GM19328 (cell line): ENCODE measurements at regions not wholly inside any gene's neighbourhood (a gene's known extent, or its start where the extent isn't known, plus 50 kb on each side); places are given as distances from the start of the nearest gene placed in this dataset.
"Not testable (repeated sequence)": the region's sequence is repeated elsewhere in the genome, so short reads cannot be mapped to it uniquely, and the experiment has no call there.

Experiments
- ATAC-seq: cut with Tn5 transposase; IDR thresholded peaks from one replicate; pipeline ENCODE4 v1.9.1; 2021; ENCODE audit warnings: mild to moderate bottlenecking, moderate library complexity; ENCODE audit not compliant: unreplicated experiment

DNA sequence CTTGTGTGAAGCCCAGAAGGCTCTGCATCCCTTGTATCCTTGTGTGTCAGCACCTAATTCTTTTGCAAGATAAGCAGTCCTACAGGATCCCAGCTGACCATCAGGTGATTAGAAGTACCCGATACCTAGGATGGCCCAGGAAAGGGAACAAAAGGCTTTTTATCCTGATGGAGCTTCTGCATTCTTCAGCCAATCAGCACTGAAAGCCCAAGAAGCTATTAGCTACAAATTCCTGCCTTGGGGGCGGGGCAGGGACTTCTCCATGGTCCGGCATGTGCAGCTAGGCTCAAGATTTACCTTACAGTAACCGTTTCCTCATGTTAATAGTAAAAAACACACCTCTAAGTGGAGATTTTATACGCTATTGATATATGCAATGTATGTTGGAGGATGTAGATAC, 264.6 kb upstream of the THUMPD2 start:
- ATAC-seq: no peak

DNA sequence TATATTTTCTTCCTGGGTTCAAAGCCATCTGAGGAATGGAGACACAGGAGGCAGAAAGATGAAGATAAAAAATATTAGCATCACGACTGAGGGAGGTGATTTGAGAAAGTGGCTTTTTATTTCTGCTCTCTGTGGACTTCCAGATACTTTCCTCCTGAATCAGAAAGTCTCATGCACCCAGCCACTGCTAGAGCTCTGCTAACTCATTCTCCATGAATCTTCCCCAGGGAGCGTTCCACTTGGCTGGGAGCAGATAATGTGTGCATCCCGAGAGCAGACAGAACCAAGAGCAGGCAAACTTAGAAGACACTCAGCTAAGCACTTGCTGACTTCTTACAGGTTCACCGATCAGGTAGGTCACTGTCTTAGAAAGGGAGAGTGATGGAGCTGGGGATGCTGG, 264.1 kb upstream of the THUMPD2 start:
- ATAC-seq: no peak

DNA sequence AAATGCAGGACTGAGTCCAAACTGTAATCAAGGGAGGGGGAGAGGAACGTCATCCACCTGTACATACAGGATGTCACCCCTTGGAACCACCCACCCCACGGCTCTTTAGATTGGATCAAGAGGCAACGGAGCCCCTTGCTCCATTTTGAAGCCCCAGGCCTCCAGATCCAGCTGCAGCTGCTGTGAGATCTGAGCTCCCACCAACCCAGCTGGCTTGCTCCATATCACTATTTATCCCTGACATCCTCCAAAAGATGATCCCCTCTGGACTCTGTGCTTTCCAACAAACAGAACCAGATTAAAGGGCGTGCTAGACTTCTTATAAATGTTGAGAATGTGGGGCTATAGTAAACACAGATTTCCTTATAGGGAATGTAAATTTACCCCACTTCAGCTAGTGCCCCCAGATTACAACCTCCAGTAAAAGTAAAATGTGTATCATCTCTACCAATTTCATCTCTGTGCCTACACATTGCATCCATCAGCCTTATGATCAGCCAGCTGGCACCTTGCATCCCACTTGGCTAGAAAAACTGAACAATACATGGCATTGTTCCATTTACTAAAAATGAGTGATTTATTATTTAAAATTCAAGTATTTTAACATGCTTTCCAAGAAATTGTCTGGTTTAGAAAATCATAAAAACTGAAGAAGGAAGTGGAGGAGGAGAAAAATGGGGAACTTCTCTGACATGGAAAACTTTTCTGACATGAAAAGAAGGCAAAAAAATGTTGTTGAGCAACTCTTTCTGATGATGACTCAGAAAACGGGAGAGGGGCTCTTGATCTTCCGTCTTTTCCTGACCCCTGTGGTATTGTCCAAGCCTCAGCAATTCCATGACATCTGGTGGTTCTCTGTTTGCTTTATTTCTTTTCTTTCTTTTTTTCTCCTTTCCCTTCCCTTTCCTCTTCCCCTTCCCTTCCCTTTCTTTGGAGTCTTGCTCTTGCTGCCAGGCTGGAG, 262.6 kb upstream of the THUMPD2 start:
- no peak for ATAC-seq

DNA sequence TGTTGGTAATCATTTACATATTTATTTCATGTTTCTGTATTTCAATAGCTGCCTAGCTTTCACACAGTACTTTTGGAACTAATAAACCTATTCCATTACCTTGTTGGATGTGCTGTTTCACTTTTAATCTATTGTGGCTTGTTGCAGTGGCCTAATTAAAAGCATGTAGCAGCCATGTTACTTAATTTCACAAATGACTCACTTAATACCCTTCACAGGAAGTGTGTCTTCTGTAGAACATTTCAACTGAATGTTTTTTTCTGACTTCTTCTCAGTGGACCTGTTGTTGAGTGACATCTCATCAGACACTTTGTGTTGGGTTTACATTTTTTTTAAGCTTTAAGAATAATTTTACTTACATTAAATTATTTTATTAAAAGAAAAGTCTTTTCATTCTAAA, 260.5 kb upstream of the THUMPD2 start:
- no peak for ATAC-seq

DNA sequence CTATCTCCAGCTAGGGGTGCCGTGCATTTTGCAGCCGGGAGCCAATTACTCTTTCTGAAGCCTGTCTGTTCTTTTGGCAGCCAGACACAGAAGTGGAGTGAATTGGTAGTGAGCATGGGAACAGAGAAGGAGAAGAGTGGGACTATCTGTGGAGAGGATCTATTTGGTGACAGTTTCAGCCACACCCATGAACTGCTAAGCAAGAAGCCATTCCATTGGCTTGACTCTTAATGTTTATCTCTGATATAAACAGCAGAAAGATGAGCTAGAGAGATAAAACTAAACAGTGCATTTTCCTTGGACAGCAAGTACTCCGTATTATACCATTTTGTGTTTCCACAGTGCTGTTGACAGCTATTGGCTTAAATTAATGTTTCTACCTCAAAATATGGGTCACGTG, 259.6 kb upstream of the THUMPD2 start:
- ATAC-seq: no peak

DNA sequence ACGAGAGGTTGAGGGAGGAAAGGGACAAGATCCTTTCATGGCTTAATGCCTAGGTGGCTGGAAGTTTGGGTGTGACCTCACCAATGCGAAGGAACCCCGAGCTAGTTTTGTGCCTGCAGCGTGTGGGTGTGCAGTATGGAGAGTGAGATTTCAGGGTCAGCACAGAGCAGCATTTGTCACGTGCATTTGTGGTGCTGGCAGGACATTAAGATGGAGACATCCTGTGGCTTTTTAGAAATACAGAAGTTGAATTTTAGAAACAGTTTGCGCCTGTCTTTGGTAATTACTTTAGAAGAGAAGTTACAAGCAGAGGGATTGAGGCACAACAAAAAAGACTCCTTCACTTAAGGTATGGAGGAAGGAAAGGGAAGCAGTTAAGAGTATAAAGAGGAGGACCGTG, 258.2 kb upstream of the THUMPD2 start:
- ATAC-seq: no peak

DNA sequence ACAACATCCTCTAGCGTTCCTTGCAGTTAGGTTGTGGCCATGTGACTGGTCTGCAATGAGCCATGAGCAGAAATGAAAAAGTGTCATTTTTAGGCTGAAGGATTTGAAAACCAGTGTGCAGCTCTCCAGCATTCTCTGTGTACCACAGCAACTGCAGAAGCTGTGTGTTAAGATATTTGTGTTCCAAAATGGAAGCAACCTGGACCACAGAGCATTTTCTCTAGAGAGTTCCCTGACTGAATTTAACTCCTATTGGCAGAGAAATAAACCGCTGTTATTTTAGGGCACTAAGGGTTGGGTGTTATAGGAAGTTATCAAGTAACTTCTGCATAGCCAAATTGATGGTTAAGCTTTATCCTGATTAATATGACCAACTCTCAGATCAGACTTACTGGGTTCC, 257.2 kb upstream of the THUMPD2 start:
- ATAC-seq: no peak

DNA sequence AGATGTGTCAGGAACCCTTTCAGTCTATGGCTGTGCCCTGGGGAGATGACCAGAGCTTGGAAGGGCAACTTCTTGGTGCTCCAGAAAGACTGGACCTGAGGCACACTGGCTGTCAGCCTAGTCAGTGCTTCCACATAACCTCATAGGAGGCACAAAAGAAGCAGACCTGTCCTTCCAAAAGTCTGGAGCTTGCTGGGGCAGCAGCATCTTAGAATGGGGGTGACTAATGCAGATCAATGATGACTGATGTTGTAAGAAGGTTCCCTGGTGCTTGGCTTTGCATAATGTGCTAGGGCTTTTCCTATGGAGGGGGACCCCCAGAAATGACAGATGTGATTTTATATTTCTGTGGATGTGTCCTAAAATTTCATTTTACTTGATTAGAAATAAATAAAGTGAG, 255.7 kb upstream of the THUMPD2 start:
- no peak for ATAC-seq

DNA sequence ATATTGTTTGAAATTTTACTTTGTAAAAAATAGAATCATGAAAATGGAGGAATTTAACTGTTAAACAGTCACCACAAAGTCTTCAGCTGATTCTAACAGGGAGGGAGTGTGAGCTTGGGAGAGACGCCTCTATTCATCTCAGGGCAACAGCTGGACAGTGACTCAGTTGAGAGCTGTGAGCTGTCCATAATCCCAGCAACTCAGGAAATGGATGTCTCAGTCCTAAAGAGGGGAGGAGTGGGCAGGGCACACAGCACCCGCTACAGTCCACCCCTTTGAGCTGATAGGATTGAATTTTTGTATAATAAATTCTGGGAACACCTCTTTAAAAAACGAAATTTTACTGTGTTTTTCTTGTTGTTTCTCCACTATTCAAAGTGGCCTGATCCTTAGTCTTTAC, 255.1 kb upstream of the THUMPD2 start:
- no peak for ATAC-seq

DNA sequence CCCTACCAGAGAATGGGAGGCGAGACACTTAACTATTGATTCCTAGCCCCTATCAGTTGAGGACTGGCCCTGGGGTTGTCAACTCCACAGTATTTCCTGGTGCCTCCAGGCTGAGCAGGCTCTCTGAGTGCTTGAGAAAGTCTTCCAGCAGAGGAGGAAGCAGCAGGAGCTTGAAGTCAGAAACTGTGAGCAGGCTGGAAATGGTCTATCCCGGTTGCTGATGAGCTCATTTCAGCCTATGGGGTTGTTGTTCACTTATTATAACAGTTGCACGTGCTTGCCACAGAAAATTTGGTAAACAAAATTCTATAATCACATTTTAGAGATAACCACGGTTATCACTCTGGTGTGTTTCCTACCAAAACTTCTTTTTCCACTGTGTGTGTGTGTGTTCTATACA, 254.7 kb upstream of the THUMPD2 start:
- no peak for ATAC-seq

DNA sequence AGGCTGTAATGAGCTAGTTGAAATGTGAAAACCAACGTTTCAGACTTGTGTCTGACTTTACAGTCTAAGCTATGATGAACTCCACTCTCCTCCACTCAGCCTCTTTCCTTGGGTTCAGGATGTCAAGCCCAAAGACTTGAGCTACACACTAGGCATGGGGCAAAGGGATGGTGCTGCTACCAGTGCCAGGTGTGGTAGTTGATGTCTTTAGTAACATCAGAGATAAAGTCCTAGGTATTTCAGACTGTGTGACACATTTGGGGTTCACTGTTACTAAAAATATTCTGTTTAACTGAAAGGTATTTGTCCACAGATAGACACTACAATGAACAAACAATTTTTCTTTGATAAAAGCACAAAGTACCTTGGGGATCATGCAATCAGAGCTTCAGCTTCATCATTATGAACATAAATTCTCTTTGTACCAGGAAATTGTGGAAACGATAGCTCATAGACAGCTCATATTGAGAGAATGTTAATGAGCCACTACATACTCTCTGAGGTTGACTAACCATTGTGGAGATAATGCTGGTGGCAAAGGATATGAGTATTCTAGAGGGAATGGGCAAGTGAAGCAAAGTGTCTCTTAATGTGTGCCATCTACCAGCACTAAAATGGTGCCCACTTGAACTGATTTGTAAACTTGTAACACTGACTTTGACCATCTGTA, 253.7 kb upstream of the THUMPD2 start:
- no peak for ATAC-seq

DNA sequence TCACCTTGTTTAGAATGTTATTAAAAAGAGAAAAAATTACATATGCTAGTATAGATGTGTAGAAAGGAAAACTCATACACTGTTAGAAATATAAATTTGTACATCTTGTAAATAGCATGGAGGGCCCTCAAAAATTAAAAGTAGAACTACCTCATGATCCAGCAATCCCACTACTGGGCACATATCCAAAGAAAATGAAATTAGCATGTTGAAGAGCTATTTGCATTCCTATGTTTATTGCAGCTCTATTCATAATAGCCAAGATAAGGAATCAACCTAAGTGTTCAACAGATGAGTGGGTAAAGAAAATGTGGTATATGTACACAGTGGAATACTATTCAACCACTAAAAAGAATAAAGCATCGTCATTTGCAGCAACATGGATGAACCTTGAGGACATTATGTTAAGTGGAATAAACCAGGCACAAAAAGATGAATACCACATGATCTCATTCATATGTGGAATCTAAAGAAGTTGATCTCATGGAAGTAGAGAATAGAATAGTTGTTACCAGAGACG, 251.5 kb upstream of the THUMPD2 start:
- no peak for ATAC-seq

DNA sequence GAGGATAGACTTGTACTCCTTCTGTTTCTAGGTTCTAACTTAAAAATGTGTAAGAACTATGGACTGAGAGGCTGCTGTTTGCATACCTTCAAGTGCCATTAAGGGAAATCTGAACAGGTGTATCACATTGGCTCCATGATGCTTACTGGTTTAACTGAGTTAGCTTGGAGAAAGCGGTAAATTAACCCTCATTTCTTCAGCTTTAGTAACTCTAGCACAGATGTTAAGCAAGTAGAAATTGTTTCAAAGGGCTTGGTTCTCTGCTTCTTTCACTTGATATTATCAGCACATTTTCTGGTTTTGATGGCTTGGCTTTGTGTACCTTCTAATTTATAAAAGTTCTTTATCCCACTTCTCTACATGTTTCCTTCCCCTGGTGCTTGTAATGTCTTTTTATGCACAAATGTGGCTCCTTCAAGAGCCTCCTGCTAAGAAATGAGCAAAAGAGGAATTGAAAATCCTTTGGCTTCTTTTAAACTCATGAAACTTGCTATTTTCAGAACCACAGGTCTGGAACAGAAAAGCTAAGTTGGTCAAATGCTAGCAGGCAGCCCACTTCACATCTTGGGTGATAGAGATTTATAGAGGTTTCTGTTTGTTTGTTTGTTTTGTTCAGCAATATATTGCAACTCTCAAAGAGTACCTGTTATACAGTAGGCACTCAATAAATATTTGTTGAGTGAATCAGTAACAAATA, 249.9 kb upstream of the THUMPD2 start:
- peak; percentile 68 for ATAC-seq

DNA sequence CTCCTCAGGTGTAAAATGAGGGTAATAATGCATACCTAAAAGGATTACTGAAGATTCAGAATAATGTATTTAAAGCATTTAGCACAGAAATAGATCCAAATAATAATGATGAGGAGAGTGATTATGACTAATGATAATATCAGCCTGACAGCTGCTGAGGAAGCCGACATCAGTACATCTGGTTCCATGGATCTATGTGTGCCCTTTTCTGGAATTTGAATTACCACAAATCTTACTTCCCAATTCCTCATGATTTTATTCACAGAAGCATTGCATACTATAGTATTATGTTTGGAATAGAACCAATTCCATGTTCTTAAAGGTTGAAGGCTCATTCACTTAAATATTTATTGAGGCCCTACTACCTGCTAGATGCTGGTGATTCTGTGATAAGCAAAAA, 248.9 kb upstream of the THUMPD2 start:
- ATAC-seq: no peak

DNA sequence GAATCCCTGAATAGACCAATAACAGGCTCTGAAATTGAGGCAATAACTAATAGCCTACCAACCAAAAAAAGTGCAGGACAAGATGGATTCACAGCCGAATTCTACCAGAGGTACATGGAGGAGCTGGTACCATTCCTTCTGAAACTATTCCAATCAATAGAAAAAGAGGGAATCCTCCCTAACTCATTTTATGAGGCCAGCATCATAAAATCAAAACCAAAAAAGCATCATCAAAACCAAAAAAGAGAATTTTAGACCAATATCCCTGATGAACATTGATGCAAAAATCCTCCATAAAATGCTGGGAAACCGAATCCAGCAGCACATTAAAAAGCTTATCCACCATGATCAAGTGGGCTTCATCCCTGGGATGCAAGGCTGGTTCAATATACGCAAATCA, 246.2 kb upstream of the THUMPD2 start:
- ATAC-seq: not testable (repeated sequence)

DNA sequence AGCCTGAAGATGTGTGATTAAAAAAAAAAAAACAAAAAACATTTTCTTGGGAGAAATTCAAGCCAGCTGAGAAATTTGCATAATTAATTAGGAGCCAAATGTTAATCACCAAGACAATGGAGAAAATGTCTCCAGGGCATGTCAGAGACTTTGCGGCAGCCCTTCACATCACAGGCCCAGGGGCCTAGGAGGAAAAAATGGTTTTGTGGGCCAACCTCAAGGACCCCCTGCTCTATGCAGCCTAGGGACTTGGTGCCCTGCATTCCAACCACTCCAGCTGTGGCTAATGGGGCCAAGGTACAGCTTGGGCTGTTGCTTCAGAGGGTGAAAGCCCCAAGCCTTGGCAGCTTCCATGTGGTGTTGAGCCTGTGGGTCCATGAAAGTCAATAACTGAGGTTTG, 241.9 kb upstream of the THUMPD2 start:
- ATAC-seq: no peak

DNA sequence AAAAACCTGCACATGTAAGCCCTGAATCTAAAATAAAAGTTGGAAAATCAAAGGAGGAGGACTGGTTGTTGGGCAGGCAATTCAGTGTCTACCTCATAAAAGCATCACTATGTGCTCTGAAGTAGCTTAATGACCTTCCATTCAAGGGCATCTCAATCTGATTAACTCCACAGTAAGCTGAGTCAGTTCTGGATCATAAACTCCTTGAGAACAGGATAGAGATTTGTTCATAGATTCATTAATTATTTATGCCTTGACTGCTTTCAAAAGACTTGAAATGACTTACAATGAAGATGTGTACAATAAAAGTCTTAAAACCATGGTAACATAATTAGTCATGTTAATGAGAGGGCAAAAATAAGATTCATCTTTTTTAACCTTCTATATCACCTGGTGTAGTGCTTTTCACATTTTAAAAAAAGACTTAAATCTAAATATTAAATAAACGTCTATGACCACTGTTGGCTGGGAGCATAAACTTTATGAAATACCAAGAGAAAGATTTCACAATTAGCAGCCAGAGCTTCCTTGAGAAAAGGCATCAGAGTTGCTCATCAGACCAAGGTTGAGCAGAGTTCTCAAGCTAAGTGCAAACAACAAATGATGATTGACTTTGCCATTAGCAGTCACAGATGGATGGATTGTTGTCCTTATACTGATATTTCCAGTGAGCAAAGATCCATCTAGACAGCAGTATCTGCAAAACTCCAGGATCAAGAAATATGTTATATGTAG, 237.3 kb upstream of the THUMPD2 start:
- no peak for ATAC-seq

DNA sequence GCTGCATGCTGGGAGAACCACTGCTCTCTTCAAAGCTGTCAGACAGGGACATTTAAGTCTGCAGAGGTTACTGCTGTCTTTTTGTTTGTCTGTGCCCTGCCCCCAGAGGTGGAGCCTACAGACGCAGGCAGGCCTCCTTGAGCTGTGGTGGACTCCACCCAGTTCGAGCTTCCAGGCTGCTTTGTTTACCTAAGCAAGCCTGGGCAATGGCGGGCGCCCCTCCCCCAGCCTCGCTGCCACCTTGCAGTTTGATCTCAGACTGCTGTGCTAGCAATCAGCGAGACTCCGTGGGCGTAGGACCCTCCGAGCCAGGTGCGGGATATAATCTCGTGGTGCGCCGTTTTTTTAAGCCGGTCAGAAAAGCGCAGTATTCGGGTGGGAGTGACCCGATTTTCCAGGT, 234.9 kb upstream of the THUMPD2 start:
- ATAC-seq: not testable (repeated sequence)

DNA sequence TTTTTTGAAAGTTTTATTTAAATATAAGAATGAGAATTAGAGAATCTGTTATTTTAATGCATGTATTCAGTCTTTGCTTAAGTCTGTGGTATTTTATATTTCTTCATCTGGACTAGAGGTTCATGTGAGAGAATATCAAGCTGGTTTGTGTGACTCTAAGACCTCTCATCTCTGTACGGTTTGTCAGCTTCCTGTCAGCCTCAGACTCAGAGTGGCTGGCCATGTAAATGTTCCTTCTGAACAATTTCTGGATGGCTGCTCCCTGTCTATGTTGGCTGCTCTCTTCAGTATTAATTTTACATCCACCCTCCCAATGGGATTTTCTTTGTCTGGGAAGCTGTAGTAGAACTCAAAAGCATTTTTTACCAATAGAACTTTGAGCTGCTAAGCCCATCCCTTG, 225.3 kb upstream of the THUMPD2 start:
- ATAC-seq: no peak

DNA sequence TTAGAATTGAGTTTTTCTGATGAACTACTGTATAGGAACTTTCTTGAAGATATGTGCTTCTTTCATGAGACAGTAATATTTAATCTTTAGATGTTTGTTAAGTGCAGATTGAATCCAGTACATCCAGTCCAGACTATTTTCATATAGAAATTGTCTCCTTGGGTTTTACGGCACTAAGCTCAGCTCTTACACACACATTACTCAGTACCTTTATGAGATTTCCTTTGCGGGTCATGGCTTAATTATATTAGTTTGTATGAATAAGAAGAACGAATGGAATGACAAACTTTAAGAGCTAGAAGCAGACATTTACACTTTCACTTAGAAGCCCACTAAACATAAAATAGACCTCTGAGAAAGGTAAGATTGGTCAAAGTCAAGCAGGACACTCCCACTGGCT, 223.3 kb upstream of the THUMPD2 start:
- no peak for ATAC-seq

DNA sequence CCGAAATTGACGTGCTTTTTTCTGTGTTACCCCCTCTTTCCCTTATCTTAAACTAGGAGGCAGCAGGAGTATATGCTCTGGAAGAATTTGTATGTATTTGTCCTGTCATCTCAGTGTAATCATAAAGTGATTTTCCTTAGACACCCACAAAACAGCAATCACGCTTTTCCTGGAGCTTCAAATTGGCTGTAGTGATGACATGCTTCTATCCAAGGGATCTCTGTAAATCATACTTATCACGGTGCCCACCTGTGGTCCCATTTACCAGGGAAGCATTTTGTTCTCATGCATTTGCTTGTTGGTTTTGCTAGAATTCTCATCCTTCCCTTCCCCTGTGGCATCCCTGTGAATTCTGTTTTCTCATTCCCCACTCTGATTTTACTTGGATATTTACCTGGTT, 220.8 kb upstream of the THUMPD2 start:
- ATAC-seq: no peak
